SK-N-SH (cell line): ENCODE measurements at regions not wholly inside any gene's neighbourhood (a gene's known extent, or its start where the extent isn't known, plus 50 kb on each side); places are given as distances from the start of the nearest gene placed in this dataset.

ENCODE experiments used
- CTCF ChIA-PET: fragments of 300-600, 350-600 bp; formaldehyde crosslinking; extraction: SDS; loops from one replicate; lab custom pipeline; 2021; lab: Yijun Ruan, JAX
- POLR2A ChIA-PET: fragments of 350-600 bp; sonication (Branson Sonifier 250); formaldehyde crosslinking; extraction: SDS; loops from one replicate; lab custom pipeline; 2020; ENCODE audit warnings: antibody characterized with exemption, inconsistent platforms; lab: Yijun Ruan, JAX
- DNase-seq: peaks from one replicate; pipeline ENCODE4 v3.0.0; 2012
- H2AFZ ChIP-seq: fragments of 200-600 bp; sonication (generic); 2 replicates; pipeline ENCODE4 v1.8.1; 2016; ENCODE audit warnings: antibody characterized with exemption, mild to moderate bottlenecking, low read depth
- H3F3A ChIP-seq: fragments of 200-600 bp; sonication (generic); replicated peaks from 2 replicates; pipeline ENCODE3; 2016; ENCODE audit warnings: antibody characterized with exemption, mild to moderate bottlenecking; ENCODE audit not compliant: insufficient read depth
- H3K27ac ChIP-seq, 2 experiments: fragments of 200-500 bp in 1 of 2; fragments of 200-600 bp in 1 of 2; sonication (Bioruptor generic) in 1 of 2; sonication (generic), shearing (Covaris generic) in 1 of 2; 2 replicates each; pipeline versions ENCODE4 v1.5.1 to v1.6.1; 2014 to 2016; ENCODE audit warnings: low read depth in 2 of 2, inconsistent platforms in 1 of 2, low read length in 1 of 2, mild to moderate bottlenecking in 1 of 2, mixed read lengths in 1 of 2
- H3K27me3 ChIP-seq: fragments of 200-600 bp; sonication (generic), shearing (Covaris generic); 2 replicates; pipeline ENCODE4 v1.6.1; 2016; ENCODE audit warnings: mixed run types; ENCODE audit not compliant: insufficient read depth
- H3K36me3 ChIP-seq, 2 experiments: fragments of 200-500 bp in 1 of 2; fragments of 200-600 bp in 1 of 2; sonication (Bioruptor generic) in 1 of 2; sonication (generic) in 1 of 2; replicated peaks in 1 of 2; 2 replicates each; pipeline versions ENCODE3 to v1.5.1; 2014 to 2016; ENCODE audit warnings: low read length in 1 of 2, mild to moderate bottlenecking in 1 of 2; ENCODE audit not compliant: insufficient read depth in 2 of 2, control insufficient read depth in 1 of 2
- H3K4me1 ChIP-seq, 2 experiments: fragments of 200-500 bp in 1 of 2; fragments of 200-600 bp in 1 of 2; sonication (Bioruptor generic) in 1 of 2; sonication (generic), shearing (Covaris generic) in 1 of 2; 2 replicates each; pipeline versions ENCODE4 v1.5.1 to v1.6.1; 2014 to 2016; ENCODE audit warnings: low read depth in 1 of 2, low read length in 1 of 2, mixed run types in 1 of 2; ENCODE audit not compliant: insufficient read depth in 2 of 2, control insufficient read depth in 1 of 2
- H3K4me2 ChIP-seq: fragments of 200-600 bp; sonication (generic), shearing (Covaris generic); 2 replicates; pipeline ENCODE4 v1.6.1; 2017; ENCODE audit warnings: mixed run types
- H3K4me3 ChIP-seq, 2 experiments: fragments of 200-500 bp in 1 of 2; fragments of 200-600 bp in 1 of 2; sonication (Bioruptor generic) in 1 of 2; sonication (generic), shearing (Covaris generic) in 1 of 2; 2 replicates each; pipeline versions ENCODE4 v1.5.1 to v1.8.1; 2014 to 2016; ENCODE audit warnings: low read depth in 2 of 2, inconsistent platforms in 1 of 2, low read length in 1 of 2, mild to moderate bottlenecking in 1 of 2, mixed read lengths in 1 of 2, moderate library complexity in 1 of 2
- H3K79me2 ChIP-seq: fragments of 200-600 bp; sonication (generic); 2 replicates; pipeline ENCODE4 v1.8.1; 2017; ENCODE audit warnings: mild to moderate bottlenecking; ENCODE audit not compliant: insufficient read depth
- H3K9ac ChIP-seq: fragments of 200-600 bp; sonication (generic); 2 replicates; pipeline ENCODE4 v1.6.1; 2017; ENCODE audit warnings: mixed run types
- H3K9me2 ChIP-seq: fragments of 200-600 bp; sonication (generic); 2 replicates; pipeline ENCODE4 v1.6.1; 2017; ENCODE audit warnings: mixed run types
- H3K9me3 ChIP-seq: fragments of 200-600 bp; sonication (generic); 2 replicates; pipeline ENCODE4 v1.6.1; 2017; ENCODE audit warnings: mixed run types, mild to moderate bottlenecking, moderate library complexity
- H4K20me1 ChIP-seq: fragments of 200-600 bp; sonication (generic); 2 replicates; pipeline ENCODE4 v1.6.1; 2017; ENCODE audit warnings: mild to moderate bottlenecking, mixed run types; ENCODE audit not compliant: insufficient read depth
- EZH2phosphoT487 ChIP-seq: fragments of 200-600 bp; sonication (generic); IDR thresholded peaks from 2 replicates; pipeline ENCODE4 v1.6.1; 2017; ENCODE audit warnings: low read depth, mixed run types, mild to moderate bottlenecking, antibody characterized with exemption, moderate library complexity, borderline replicate concordance
- FOSL2 ChIP-seq: IDR thresholded peaks from 2 replicates; pipeline ENCODE4 v1.4.0; 2012; ENCODE audit warnings: low read depth, mild to moderate bottlenecking, moderate library complexity, borderline replicate concordance
- FOXM1 ChIP-seq: IDR thresholded peaks from 2 replicates; pipeline ENCODE4 v1.4.0; 2012; ENCODE audit warnings: low read depth, mild to moderate bottlenecking
- GATA2 ChIP-seq: sonication (generic); formaldehyde crosslinking; IDR thresholded peaks from 2 replicates; pipeline ENCODE4 v1.5.0; 2020; ENCODE audit warnings: mild to moderate bottlenecking, missing genetic modification reagents
- MXI1 ChIP-seq: IDR thresholded peaks from 2 replicates; pipeline ENCODE4 v1.6.1; 2012; ENCODE audit warnings: mild to moderate bottlenecking, low read depth, low read length, improper control_type of control experiment
- NFIC ChIP-seq: IDR thresholded peaks from 2 replicates; pipeline ENCODE4 v1.4.0; 2012; ENCODE audit warnings: borderline replicate concordance
- NRF1 ChIP-seq: IDR thresholded peaks from 2 replicates; pipeline ENCODE4 v1.6.1; 2012; ENCODE audit warnings: low read depth, mild to moderate bottlenecking, low read length
- SIN3A ChIP-seq: IDR thresholded peaks from 2 replicates; pipeline ENCODE4 v1.6.1; 2012; ENCODE audit warnings: low read depth, mild to moderate bottlenecking, low read length, moderate library complexity, borderline replicate concordance
- SMC3 ChIP-seq: IDR thresholded peaks from 2 replicates; pipeline ENCODE4 v1.6.1; 2012; ENCODE audit warnings: low read depth, low read length, improper control_type of control experiment
- TAF1 ChIP-seq: IDR thresholded peaks from 2 replicates; pipeline ENCODE4 v1.6.1; 2012; ENCODE audit warnings: low read depth, mild to moderate bottlenecking, low read length, moderate library complexity, borderline replicate concordance
- YY1 ChIP-seq: IDR thresholded peaks from 2 replicates; pipeline ENCODE4 v1.4.0; 2012; ENCODE audit warnings: low read depth, mild to moderate bottlenecking
- TF ChIP-seq, protein P1 (sequence below): IDR thresholded peaks from 2 replicates; pipeline ENCODE4 v1.6.1; 2012; ENCODE audit warnings: mild to moderate bottlenecking, low read depth, low read length, moderate library complexity
- TF ChIP-seq, protein P2 (sequence below): IDR thresholded peaks from 2 replicates; pipeline ENCODE4 v1.4.0; 2012; ENCODE audit warnings: low read depth, borderline replicate concordance
- TF ChIP-seq, protein P3 (sequence below): IDR thresholded peaks from 2 replicates; pipeline ENCODE4; 2012
- TF ChIP-seq, protein P4 (sequence below): fragments of 150-350 bp; IDR thresholded peaks from 2 replicates; pipeline ENCODE4 v1.6.1; 2017; ENCODE audit warnings: antibody characterized with exemption, low read length, low read depth, borderline replicate concordance
- TF ChIP-seq, protein P5 (sequence below): IDR thresholded peaks from 2 replicates; pipeline ENCODE4 v1.4.0; 2012; ENCODE audit warnings: low read depth
- TF ChIP-seq, protein P6 (sequence below): IDR thresholded peaks from 2 replicates; pipeline ENCODE4 v1.4.0; 2012; ENCODE audit warnings: low read depth, borderline replicate concordance

DNA sequence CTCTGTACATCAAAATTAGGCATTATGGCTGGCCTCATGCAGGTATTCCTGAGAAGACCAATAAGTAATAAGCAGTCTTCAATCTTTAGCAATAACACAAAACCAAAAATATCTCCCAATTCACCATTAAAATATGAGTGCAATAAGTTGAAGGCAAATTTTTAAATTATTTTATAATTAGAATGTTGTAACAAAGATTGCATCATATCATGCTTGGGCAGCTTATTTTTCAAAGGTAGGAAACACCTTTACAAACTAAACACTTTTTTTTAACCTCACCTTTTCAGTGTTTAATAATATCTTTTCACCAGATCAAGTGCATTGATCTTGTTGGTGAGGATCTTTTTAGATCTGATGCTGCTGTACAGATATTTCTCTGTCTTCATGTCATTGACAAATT lies 592.9 kb upstream of the PITX2 start:
- ChIA-PET CTCF (no interaction called here), POLR2A (no interaction called here)
- DNase-seq = no peak
- no peaks in the 10 kb centered on the region for H3K27me3 ChIP-seq
- H2AFZ ChIP-seq = no peak overlapping the region
- H3K79me2 ChIP-seq = no peaks in the 10 kb centered on the region
- H4K20me1 ChIP-seq = no peaks in the 10 kb centered on the region
- no peak overlapping the region for H3K4me3 ChIP-seq
- no peak overlapping the region for H3K27ac ChIP-seq
- H3K9me2 ChIP-seq = no peaks in the 10 kb centered on the region
- TF ChIP-seq SMC3 (no peak), NFIC (no peak), FOSL2 (no peak), YY1 (no peak), FOXM1 (no peak), EZH2phosphoT487 (no peak), NRF1 (no peak), GATA2 (no peak), TAF1 (no peak), SIN3A (no peak), MXI1 (no peak)
- TF ChIP-seq, protein P1, sequence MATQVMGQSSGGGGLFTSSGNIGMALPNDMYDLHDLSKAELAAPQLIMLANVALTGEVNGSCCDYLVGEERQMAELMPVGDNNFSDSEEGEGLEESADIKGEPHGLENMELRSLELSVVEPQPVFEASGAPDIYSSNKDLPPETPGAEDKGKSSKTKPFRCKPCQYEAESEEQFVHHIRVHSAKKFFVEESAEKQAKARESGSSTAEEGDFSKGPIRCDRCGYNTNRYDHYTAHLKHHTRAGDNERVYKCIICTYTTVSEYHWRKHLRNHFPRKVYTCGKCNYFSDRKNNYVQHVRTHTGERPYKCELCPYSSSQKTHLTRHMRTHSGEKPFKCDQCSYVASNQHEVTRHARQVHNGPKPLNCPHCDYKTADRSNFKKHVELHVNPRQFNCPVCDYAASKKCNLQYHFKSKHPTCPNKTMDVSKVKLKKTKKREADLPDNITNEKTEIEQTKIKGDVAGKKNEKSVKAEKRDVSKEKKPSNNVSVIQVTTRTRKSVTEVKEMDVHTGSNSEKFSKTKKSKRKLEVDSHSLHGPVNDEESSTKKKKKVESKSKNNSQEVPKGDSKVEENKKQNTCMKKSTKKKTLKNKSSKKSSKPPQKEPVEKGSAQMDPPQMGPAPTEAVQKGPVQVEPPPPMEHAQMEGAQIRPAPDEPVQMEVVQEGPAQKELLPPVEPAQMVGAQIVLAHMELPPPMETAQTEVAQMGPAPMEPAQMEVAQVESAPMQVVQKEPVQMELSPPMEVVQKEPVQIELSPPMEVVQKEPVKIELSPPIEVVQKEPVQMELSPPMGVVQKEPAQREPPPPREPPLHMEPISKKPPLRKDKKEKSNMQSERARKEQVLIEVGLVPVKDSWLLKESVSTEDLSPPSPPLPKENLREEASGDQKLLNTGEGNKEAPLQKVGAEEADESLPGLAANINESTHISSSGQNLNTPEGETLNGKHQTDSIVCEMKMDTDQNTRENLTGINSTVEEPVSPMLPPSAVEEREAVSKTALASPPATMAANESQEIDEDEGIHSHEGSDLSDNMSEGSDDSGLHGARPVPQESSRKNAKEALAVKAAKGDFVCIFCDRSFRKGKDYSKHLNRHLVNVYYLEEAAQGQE = no peak
- TF ChIP-seq, protein P2, sequence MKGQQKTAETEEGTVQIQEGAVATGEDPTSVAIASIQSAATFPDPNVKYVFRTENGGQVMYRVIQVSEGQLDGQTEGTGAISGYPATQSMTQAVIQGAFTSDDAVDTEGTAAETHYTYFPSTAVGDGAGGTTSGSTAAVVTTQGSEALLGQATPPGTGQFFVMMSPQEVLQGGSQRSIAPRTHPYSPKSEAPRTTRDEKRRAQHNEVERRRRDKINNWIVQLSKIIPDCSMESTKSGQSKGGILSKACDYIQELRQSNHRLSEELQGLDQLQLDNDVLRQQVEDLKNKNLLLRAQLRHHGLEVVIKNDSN = no peak
- TF ChIP-seq, protein P3, sequence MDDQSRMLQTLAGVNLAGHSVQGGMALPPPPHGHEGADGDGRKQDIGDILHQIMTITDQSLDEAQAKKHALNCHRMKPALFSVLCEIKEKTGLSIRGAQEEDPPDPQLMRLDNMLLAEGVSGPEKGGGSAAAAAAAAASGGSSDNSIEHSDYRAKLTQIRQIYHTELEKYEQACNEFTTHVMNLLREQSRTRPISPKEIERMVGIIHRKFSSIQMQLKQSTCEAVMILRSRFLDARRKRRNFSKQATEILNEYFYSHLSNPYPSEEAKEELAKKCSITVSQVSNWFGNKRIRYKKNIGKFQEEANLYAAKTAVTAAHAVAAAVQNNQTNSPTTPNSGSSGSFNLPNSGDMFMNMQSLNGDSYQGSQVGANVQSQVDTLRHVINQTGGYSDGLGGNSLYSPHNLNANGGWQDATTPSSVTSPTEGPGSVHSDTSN = no peak
- TF ChIP-seq, protein P4, sequence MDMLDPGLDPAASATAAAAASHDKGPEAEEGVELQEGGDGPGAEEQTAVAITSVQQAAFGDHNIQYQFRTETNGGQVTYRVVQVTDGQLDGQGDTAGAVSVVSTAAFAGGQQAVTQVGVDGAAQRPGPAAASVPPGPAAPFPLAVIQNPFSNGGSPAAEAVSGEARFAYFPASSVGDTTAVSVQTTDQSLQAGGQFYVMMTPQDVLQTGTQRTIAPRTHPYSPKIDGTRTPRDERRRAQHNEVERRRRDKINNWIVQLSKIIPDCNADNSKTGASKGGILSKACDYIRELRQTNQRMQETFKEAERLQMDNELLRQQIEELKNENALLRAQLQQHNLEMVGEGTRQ = no peak
- TF ChIP-seq, protein P5, sequence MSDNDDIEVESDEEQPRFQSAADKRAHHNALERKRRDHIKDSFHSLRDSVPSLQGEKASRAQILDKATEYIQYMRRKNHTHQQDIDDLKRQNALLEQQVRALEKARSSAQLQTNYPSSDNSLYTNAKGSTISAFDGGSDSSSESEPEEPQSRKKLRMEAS = no peak
- TF ChIP-seq, protein P6, sequence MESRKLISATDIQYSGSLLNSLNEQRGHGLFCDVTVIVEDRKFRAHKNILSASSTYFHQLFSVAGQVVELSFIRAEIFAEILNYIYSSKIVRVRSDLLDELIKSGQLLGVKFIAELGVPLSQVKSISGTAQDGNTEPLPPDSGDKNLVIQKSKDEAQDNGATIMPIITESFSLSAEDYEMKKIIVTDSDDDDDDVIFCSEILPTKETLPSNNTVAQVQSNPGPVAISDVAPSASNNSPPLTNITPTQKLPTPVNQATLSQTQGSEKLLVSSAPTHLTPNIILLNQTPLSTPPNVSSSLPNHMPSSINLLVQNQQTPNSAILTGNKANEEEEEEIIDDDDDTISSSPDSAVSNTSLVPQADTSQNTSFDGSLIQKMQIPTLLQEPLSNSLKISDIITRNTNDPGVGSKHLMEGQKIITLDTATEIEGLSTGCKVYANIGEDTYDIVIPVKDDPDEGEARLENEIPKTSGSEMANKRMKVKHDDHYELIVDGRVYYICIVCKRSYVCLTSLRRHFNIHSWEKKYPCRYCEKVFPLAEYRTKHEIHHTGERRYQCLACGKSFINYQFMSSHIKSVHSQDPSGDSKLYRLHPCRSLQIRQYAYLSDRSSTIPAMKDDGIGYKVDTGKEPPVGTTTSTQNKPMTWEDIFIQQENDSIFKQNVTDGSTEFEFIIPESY = no peak
- H3K4me1 ChIP-seq = peaks cover 0 to 1% of the 10 kb centered on the region in 2 experiments; a peak in 1 of 4 replicates
- H3K36me3 ChIP-seq = no peaks in the 10 kb centered on the region
- no peaks in the 10 kb centered on the region for H3K9me3 ChIP-seq
- H3K9ac ChIP-seq = no peak overlapping the region
- no peaks in the 10 kb centered on the region for H3F3A ChIP-seq
- no peak overlapping the region for H3K4me2 ChIP-seq
